Kidney epithelial cell (primary cell): ENCODE measurements at regions not wholly inside any gene's neighbourhood (a gene's known extent, or its start where the extent isn't known, plus 50 kb on each side); places are given as distances from the start of the nearest gene placed in this dataset.

ENCODE experiments used
- DNase-seq: peaks from one replicate; pipeline ENCODE4 v3.0.0-alpha.2; 2010; ENCODE audit warnings: low read depth
- H3K27me3 ChIP-seq: 2 replicates; pipeline ENCODE4 v1.6.0; 2011; ENCODE audit warnings: low read length; ENCODE audit not compliant: control insufficient read depth, insufficient read depth
- H3K36me3 ChIP-seq: 2 replicates; pipeline ENCODE4 v1.5.1; 2011; ENCODE audit warnings: low read length; ENCODE audit not compliant: control insufficient read depth, insufficient read depth
- H3K4me3 ChIP-seq: 2 replicates; pipeline ENCODE4 v1.5.1; 2011; ENCODE audit warnings: low read depth, mild to moderate bottlenecking, control low read depth, low read length
- CTCF ChIP-seq: IDR thresholded peaks from 2 replicates; pipeline ENCODE4 v1.5.1; 2011; ENCODE audit warnings: mild to moderate bottlenecking, moderate library complexity, low read length, control low read depth, inconsistent platforms; ENCODE audit not compliant: insufficient read depth, poor library complexity, severe bottlenecking

- TF ChIP-seq CTCF: no peak
- Histone ChIP-seq H3K36me3 (no peaks in the 10 kb centered on the region), H3K4me3 (no peak overlapping the region), H3K27me3 (no peaks in the 10 kb centered on the region)
- DNase-seq: no peak
These were observed 155.1 kb upstream of the FGF13 start for GRCh38 chrX:138866643-138867042.

GRCh38 chrX:138865093-138865649, 153.7 kb upstream of the FGF13 start:
- H3K36me3 ChIP-seq: no peaks in the 10 kb centered on the region
- no peak overlapping the region for H3K4me3 ChIP-seq
- H3K27me3 ChIP-seq: no peaks in the 10 kb centered on the region
- no peak for TF ChIP-seq CTCF
- DNase-seq: no peak

- no peak for TF ChIP-seq CTCF
- H3K27me3 ChIP-seq: no peaks in the 10 kb centered on the region
- no peaks in the 10 kb centered on the region for H3K36me3 ChIP-seq
- no peak for DNase-seq
- H3K4me3 ChIP-seq: no peak overlapping the region
These were observed 147.9 kb upstream of the FGF13 start for GRCh38 chrX:138859421-138859820.

GRCh38 chrX:138858951-138859350, 147.4 kb upstream of the FGF13 start:
- no peak for DNase-seq
- H3K27me3 ChIP-seq: no peaks in the 10 kb centered on the region
- TF ChIP-seq CTCF: no peak
- H3K36me3 ChIP-seq: no peaks in the 10 kb centered on the region
- H3K4me3 ChIP-seq: no peak overlapping the region

- no peaks in the 10 kb centered on the region for H3K36me3 ChIP-seq
- DNase-seq: peak; percentile 23
These were observed 146.9 kb upstream of the FGF13 start for GRCh38 chrX:138858438-138858837.

More at GRCh38 chrX:138858438-138858837, 146.9 kb upstream of the FGF13 start:
- Histone ChIP-seq H3K4me3 (no peak overlapping the region), H3K27me3 (no peaks in the 10 kb centered on the region)
- TF ChIP-seq CTCF: no peak
